OCI-LY7 (cell line): ENCODE measurements at regions not wholly inside any gene's neighbourhood (a gene's known extent, or its start where the extent isn't known, plus 50 kb on each side); places are given as distances from the start of the nearest gene placed in this dataset.

Experiments
- BruUV-seq: library from RNA; stranded (reverse); fragments of 400-500 nt; replicated peaks from 2 replicates; lab custom pipeline; 2021; lab: Mats Ljungman, UMichigan
- CTCF ChIA-PET: fragments of 300-600 bp; sonication (Branson Sonifier 250); formaldehyde crosslinking; loops from one replicate; lab custom pipeline; 2022; ENCODE audit warnings: antibody characterized with exemption; ENCODE audit not compliant: unreplicated experiment; lab: Charles Lee
- POLR2A ChIA-PET: fragments of 300-600 bp; sonication (Branson Sonifier 250); formaldehyde crosslinking; loops from one replicate; lab custom pipeline; 2022; ENCODE audit warnings: antibody characterized with exemption; lab: Charles Lee
- DNase-seq: peaks from one replicate; pipeline ENCODE4 v3.0.0-alpha.2; 2015; ENCODE audit warnings: low spot score
- H2AFZ ChIP-seq: fragments of 200-600 bp; sonication (generic), shearing (Covaris generic); 2 replicates; pipeline ENCODE4 v1.6.1; 2014; ENCODE audit warnings: mild to moderate bottlenecking, antibody characterized with exemption, low read length, moderate library complexity
- H3K27ac ChIP-seq: fragments of 200-600 bp; sonication (generic); 2 replicates; pipeline ENCODE4 v1.5.1; 2014; ENCODE audit warnings: mixed run types, low read depth, mild to moderate bottlenecking, moderate library complexity, low read length, inconsistent platforms; ENCODE audit not compliant: poor library complexity, severe bottlenecking
- H3K36me3 ChIP-seq: fragments of 200-600 bp; sonication (generic); 2 replicates; pipeline ENCODE4 v1.6.1; 2014; ENCODE audit warnings: mild to moderate bottlenecking, antibody characterized with exemption, low read length, moderate library complexity, mixed read lengths; ENCODE audit not compliant: insufficient read depth
- H3K4me1 ChIP-seq: fragments of 200-600 bp; sonication (generic); 2 replicates; pipeline ENCODE4 v1.5.1; 2014; ENCODE audit warnings: mild to moderate bottlenecking, low read length; ENCODE audit not compliant: insufficient read depth, poor library complexity, severe bottlenecking
- H3K4me2 ChIP-seq: fragments of 200-600 bp; sonication (generic); 2 replicates; pipeline ENCODE4 v1.6.1; 2014; ENCODE audit warnings: mild to moderate bottlenecking, low read length
- H3K4me3 ChIP-seq: fragments of 200-600 bp; sonication (generic); 2 replicates; pipeline ENCODE4 v1.5.1; 2014; ENCODE audit warnings: mild to moderate bottlenecking, low read depth, low read length; ENCODE audit not compliant: poor library complexity, severe bottlenecking
- H3K79me2 ChIP-seq: fragments of 200-600 bp; sonication (generic); 2 replicates; pipeline ENCODE4 v1.6.1; 2016; ENCODE audit warnings: low read depth, mild to moderate bottlenecking, low read length, moderate library complexity, mixed read lengths; ENCODE audit not compliant: insufficient read depth
- H3K9me2 ChIP-seq: fragments of 200-600 bp; sonication (generic); 2 replicates; pipeline ENCODE4 v1.6.1; 2016; ENCODE audit warnings: mild to moderate bottlenecking, low read length, mixed read lengths; ENCODE audit not compliant: insufficient read depth
- H3K9me3 ChIP-seq: fragments of 200-600 bp; sonication (generic); 2 replicates; pipeline ENCODE4 v1.6.1; 2014; ENCODE audit warnings: mild to moderate bottlenecking, mixed run types, low read length, mixed read lengths
- H4K20me1 ChIP-seq: fragments of 200-600 bp; sonication (generic); 2 replicates; pipeline ENCODE4 v1.6.1; 2014; ENCODE audit warnings: mild to moderate bottlenecking, antibody characterized with exemption, low read length, moderate library complexity, mixed read lengths; ENCODE audit not compliant: insufficient read depth
- EZH2phosphoT487 ChIP-seq: fragments of 200-600 bp; sonication (generic); IDR thresholded peaks from 2 replicates; pipeline ENCODE4 v1.6.1; 2018; ENCODE audit warnings: low read depth, borderline replicate concordance, mild to moderate bottlenecking, mixed run types, antibody characterized with exemption, low read length, moderate library complexity, mixed read lengths
- intact Hi-C: fragments of 100-400 bp; cut with micrococcal nuclease; formaldehyde crosslinking; loops from one replicate; pipeline ENCODE4 v1.10.0; 2022; ENCODE audit not compliant: unreplicated experiment
- TF ChIP-seq, protein P1 (sequence below): fragments of 200-600 bp; sonication (generic); conservative IDR thresholded peaks from 2 replicates; pipeline ENCODE4 v1.5.1; 2014; ENCODE audit warnings: mild to moderate bottlenecking, antibody characterized with exemption, low read length, moderate library complexity, mixed read lengths

- TF ChIP-seq, protein P1, sequence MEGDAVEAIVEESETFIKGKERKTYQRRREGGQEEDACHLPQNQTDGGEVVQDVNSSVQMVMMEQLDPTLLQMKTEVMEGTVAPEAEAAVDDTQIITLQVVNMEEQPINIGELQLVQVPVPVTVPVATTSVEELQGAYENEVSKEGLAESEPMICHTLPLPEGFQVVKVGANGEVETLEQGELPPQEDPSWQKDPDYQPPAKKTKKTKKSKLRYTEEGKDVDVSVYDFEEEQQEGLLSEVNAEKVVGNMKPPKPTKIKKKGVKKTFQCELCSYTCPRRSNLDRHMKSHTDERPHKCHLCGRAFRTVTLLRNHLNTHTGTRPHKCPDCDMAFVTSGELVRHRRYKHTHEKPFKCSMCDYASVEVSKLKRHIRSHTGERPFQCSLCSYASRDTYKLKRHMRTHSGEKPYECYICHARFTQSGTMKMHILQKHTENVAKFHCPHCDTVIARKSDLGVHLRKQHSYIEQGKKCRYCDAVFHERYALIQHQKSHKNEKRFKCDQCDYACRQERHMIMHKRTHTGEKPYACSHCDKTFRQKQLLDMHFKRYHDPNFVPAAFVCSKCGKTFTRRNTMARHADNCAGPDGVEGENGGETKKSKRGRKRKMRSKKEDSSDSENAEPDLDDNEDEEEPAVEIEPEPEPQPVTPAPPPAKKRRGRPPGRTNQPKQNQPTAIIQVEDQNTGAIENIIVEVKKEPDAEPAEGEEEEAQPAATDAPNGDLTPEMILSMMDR = no peak
- TF ChIP-seq EZH2phosphoT487 = no peak
- no peak overlapping the region for H3K4me3 ChIP-seq
- ChIA-PET CTCF (no interaction called here), POLR2A (no interaction called here)
- intact Hi-C loops = no loop called here
- no TSS peak for BruUV-seq
- H4K20me1 ChIP-seq = no peaks in the 10 kb centered on the region
- no peaks in the 10 kb centered on the region for H3K36me3 ChIP-seq
- H3K9me3 ChIP-seq = no peaks in the 10 kb centered on the region
- no peak overlapping the region for H3K27ac ChIP-seq
- no peak overlapping the region for H2AFZ ChIP-seq
- H3K79me2 ChIP-seq = no peaks in the 10 kb centered on the region
- DNase-seq = no peak
- H3K9me2 ChIP-seq = no peaks in the 10 kb centered on the region
- no peak overlapping the region for H3K4me2 ChIP-seq
- H3K4me1 ChIP-seq = no peaks in the 10 kb centered on the region
Observed at GRCh38 chr21:26637201-26637745, 64.2 kb upstream of the CYYR1 start.

- CTCF ChIA-PET = no interaction called here
- Histone ChIP-seq H3K4me1 (no peaks in the 10 kb centered on the region), H3K9me2 (no peaks in the 10 kb centered on the region), H2AFZ (no peak overlapping the region), H3K27ac (no peak overlapping the region), H3K4me2 (no peak overlapping the region), H3K9me3 (no peaks in the 10 kb centered on the region), H4K20me1 (no peaks in the 10 kb centered on the region), H3K79me2 (no peaks in the 10 kb centered on the region), H3K4me3 (no peak overlapping the region), H3K36me3 (no peaks in the 10 kb centered on the region)
- intact Hi-C loops = no loop called here
- POLR2A ChIA-PET = interaction anchor here (0.6 kb wide), 1 partner anchor 507 kb away, joined by 3 read pairs; no protein-coding TSS in a partner anchor
- no peak for TF ChIP-seq EZH2phosphoT487
- TF ChIP-seq, protein P1 = no peak
- DNase-seq = no peak
- no TSS peak for BruUV-seq
Observed at GRCh38 chr21:26635681-26636080, 62.6 kb upstream of the CYYR1 start.

DNA sequence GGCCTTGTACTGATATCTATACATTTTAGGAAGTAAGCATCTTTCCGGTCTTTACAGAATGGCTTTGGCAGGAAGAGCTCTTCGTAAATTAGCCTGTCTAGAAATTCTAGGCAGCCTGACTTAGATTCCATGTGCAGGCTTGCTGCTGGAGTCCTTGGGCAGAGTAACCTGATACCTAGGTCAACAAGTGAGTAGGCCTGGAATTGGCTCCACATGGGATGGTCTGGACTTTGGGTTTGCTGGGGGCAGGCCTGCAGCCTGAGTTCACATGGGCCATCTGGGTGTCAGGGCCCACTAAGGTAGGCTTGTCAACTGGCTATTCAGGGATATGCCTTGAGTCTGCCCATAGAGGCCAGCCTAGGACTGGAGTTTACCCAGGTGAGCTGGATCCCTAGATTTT lies 59.6 kb upstream of the CYYR1 start:
- Histone ChIP-seq H3K79me2 (no peaks in the 10 kb centered on the region), H3K9me2 (no peaks in the 10 kb centered on the region), H3K36me3 (no peaks in the 10 kb centered on the region), H2AFZ (no peak overlapping the region), H3K9me3 (no peaks in the 10 kb centered on the region), H4K20me1 (no peaks in the 10 kb centered on the region), H3K4me1 (no peaks in the 10 kb centered on the region), H3K4me3 (no peak overlapping the region), H3K4me2 (no peak overlapping the region), H3K27ac (no peak overlapping the region)
- POLR2A ChIA-PET = no interaction called here
- CTCF ChIA-PET = no interaction called here
- TF ChIP-seq, protein P1 = no peak
- no peak for TF ChIP-seq EZH2phosphoT487
- BruUV-seq = no TSS peak
- intact Hi-C loops = no loop called here
- no peak for DNase-seq
